HS-5 (cell line): ENCODE measurements at regions not wholly inside any gene's neighbourhood (a gene's known extent, or its start where the extent isn't known, plus 50 kb on each side); places are given as distances from the start of the nearest gene placed in this dataset.

Source experiments
- DNase-seq: peaks from one replicate; pipeline ENCODE4 v3.0.0-alpha.2; 2012; ENCODE audit warnings: low read depth

GRCh38 chr9:4435197-4435596 is 55.1 kb upstream of the SLC1A1 start:
- peak; percentile 60 for DNase-seq

GRCh38 chr9:4433379-4433778 is 56.9 kb upstream of the SLC1A1 start:
- no peak for DNase-seq

GRCh38 chr9:4430432-4431261 is 59.6 kb upstream of the SLC1A1 start:
- no peak for DNase-seq

GRCh38 chr9:4425319-4426045 is 64.8 kb upstream of the SLC1A1 start:
- DNase-seq, result no peak

GRCh38 chr9:4424891-4425290 is 65.4 kb upstream of the SLC1A1 start:
- no peak for DNase-seq

DNA sequence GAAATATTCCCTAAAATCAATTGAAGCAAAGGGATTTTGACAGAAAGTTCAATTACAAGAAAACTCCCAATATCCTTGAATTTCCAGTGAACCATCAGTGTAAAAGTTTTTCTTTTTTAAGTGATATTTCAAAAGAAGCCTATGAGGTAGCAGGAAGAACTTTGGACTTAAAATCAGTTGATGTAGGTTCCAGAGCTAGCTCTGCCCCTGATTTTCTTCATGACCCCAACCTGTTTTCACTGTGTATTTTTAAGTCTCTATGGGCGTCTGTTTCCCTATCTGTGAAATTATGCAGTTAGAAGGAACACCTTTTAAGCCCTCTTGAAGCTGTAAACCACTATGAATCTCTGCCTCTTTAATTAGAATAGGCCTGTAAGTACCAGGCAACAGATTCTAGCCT is 66.2 kb upstream of the SLC1A1 start:
- no peak for DNase-seq

DNA sequence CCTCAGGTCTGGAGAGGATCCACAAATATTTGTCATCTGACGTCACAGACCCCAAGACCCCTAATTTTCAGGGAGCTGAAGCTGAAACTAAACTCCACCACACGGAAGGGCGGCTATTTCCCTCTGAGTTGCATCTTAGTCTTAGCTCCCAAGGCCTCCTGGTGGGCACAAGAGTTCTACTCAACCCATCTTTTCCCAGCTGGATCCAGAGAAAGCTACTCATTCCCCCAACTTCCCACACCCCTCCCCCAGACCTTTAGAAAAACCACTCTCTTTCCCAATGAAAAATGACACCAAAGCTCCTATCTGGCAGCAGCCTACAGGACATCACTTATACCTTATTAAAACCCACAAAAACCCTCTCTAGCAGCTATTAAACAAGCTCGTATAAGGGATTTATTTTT is 67.1 kb upstream of the SLC1A1 start:
- no peak for DNase-seq

GRCh38 chr9:4422495-4422894 is 67.8 kb upstream of the SLC1A1 start:
- DNase-seq, result no peak

DNA sequence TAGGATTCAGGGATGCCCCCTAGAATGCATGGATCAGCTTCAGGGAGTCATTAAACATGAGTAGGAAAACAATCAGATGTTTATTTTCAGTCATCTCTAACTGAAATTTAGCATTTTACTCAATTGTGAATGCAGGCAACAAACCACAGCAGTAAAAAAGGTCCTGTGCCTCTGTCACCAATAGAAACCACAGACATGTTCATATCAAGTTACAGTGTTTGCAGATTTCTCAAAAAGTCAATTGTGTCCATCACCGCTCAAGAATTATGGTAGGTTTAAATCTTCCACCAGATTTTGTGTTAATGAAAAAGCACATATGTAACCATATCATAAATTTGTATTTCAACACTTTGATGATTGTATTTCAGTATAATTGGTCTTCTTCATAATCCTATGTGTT is 68.4 kb upstream of the SLC1A1 start:
- no peak for DNase-seq

DNA sequence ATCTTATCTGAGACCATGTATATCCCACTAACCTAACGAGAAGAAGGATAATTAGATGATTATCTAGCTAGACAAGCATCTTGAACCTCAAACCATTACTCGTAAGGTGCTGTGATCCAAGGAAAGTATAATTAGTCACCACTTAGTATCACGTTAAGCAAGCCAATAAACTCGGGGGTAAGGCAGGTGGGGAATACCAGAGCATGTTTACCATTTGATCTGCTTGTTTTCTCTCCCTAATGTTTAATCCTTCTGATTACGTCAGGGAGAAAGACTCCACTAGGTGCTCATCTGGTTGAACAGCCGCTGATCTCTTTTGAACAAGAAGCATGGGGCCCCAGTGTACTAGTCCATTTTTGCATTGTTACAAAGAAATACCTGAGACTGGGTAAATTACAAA is 69.9 kb upstream of the SLC1A1 start:
- DNase-seq, result no peak

DNA sequence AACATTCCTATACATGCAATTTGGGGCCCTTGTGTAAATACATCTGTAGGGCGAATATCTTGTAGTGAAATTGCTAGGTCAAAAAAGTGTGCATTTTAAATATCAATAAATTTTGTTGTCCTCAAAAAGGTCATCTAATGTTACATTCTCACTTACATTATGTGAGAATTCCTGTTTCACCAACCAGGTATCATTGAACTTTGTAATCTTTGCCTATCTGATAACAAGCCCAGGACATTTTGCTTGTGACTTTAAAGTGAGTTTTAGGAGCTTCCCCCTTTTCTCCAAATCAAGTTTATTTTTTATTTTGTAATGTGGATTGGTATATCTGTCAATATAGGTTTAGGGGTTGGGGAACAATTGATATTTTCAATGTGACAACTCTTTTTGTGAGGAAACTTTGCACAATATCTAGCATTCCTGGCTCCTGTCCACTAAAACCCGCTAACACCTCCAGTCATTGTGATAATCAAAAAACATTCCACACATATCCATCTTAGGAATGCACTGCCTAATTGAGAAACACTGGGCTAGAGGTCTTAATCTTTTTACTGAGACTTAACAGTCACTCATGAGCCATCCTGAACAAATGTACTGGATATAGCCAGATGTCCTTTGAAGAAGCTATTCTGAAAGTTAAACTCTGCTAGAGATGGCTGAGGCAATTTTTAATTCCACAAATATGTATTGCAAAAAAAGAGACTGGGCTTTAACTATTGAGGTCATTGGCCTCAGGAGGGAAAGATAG is 72.5 kb upstream of the SLC1A1 start:
- DNase-seq, result peak; percentile 91

- no peak for DNase-seq
Observed at GRCh38 chr9:4416467-4416866, 73.8 kb upstream of the SLC1A1 start.

DNA sequence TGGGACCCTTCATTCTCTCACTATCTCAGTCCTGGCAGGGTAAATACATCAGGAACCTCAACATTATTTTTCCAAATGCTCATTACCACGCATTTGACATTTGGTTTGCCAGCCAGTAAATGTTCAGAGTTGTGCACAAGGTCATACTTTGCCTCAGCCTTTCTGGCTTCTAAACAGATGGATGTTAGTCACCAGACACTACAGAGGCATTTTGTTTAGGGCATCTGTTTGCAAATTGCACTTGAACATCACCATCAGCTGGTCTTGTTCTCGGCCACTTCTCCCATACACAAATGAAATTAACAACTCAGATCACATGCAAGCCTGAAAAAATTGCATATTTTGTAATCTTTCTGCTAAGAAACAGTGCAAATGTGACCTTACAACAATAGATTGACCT is 75.0 kb upstream of the SLC1A1 start:
- no peak for DNase-seq

GRCh38 chr9:4413856-4414255 is 76.4 kb upstream of the SLC1A1 start:
- DNase-seq, result no peak

DNA sequence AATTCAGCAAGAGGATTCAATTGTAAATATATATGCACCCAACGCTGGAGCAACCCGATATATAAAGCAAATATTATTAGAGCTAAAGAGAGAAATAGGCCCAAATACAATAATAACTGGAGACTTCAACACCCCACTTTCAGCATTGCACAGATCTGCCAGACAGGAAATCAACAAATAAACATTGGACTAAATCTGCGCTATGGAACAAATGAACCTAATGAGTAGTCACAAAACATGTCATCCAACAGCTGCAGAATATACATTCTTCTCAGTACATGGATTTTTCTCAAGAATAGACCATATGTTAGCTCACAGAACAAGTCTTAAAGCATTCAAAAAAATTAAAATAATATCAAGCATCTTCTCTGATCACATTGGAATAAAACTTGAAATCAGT is 86.1 kb upstream of the SLC1A1 start:
- DNase-seq, result no peak

DNA sequence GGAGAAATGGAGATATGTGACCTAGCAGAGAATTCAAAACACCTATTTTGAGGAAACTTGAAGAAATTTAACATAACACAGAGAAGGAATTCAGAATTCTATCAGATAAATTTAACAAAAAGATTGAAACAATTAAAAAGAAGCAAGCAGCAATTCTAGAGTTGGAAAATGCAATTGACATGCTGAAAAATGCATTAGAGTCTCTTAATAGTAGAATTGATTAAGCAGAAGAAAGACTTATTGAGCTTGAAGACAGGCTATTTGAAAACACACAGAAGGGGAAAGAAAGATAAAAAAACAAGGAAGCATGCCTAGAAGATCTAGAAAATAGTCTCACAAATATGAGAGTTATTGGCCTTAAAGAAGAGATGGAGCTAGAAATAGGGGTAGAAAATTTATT is 87.8 kb upstream of the SLC1A1 start:
- no peak for DNase-seq

DNA sequence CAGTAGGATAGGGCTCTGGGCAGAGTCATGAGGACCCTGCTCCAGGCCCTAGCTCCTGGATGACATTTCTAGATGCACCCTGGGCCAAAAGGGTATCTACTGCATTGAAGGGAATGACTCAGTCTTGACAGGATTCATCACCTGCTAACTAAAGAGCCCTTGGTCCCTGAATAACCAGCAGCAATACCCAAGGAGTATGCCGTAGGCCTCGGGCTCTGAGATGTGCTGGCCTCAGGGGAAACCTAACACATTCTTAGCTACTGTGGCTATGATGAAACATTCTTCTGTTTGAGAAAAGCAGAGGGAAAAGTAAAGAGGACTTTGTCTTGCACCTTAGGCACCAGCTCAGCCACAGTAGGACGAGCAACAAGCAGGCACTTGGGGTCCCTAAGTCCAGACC is 89.5 kb upstream of the SLC1A1 start:
- no peak for DNase-seq

- DNase-seq, result peak; percentile 31
Observed at GRCh38 chr9:4397917-4398316, 92.4 kb upstream of the SLC1A1 start.

DNA sequence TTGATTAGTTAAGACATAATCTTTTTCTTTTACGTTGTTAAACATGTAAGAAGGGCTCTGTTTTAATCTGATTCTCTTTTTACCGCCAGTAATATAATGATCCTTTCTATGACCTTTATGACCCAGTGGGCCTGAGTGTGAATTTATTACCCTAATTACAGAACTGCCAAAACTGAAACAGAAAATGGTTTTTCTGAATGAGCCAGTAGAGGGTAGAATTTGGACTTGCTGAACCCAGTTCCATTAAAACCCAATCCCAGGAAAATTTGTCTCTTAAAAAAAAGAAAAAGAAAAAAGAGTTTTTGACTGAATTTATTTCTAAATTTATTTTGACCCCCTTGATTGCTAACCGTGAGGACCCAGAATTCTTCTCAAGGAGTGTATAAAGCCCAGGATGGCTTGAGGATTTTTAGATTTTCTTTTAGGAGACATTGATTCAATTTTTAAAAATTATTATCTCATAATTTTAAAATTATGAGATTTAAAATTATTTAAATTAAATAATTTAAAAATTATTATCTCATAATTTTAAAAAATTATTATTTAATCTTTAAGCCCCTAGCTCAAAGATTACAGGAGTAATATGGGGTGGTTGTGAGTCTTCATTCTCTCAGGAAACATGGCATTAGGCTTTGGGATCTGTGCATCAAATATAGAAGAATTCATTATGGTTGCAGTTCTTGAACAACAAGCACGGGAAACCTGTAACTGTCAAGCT is 94.1 kb upstream of the GLIS3 start:
- no peak for DNase-seq

GRCh38 chr9:4389755-4390154 is 89.9 kb upstream of the GLIS3 start:
- DNase-seq, result no peak

GRCh38 chr9:4389003-4389402 is 89.1 kb upstream of the GLIS3 start:
- no peak for DNase-seq

DNA sequence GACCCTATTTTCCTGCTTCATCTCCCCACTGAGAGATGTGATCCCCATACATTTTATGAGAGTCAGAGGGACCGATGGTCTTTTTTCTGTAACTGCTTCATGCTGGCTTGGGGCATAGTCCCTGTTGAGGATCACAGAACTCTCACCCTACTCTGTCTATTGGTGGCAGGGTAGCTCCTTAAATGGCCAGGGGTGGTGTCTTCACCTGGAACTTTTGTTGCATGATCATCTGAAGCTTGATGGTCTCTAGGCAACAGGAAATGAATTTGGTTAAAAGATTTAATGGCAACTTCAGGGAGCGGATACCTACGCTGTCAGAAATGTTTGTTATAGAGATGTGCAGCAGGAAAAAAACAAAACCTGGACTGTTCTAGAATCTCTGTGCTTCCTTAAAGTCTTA is 87.0 kb upstream of the GLIS3 start:
- DNase-seq, result no peak
